ENCODE measurements at regions not wholly inside any gene's neighbourhood (a gene's known extent, or its start where the extent isn't known, plus 50 kb on each side); places are given as distances from the start of the nearest gene placed in this dataset.

GRCh38 chr1:81410941-81411340, 389.8 kb upstream of the ADGRL2 start:
- TF ChIP-seq CTCF (IDR thresholded peaks at IDR 0.05): no peak
- no peak for TF ChIP-seq EP300 (IDR thresholded peaks at IDR 0.05)
- TF ChIP-seq POLR2A (IDR thresholded peaks at IDR 0.05): no peak
- no peak for TF ChIP-seq POLR2AphosphoS5 (IDR thresholded peaks at IDR 0.05)

Measured in sigmoid colon (tissue), 4 donors.